Adrenal gland (tissue), 9 donors: ENCODE measurements at regions not wholly inside any gene's neighbourhood (a gene's known extent, or its start where the extent isn't known, plus 50 kb on each side); places are given as distances from the start of the nearest gene placed in this dataset.

Experiments used
- DNase-seq, 7 donors: peaks; one replicate each; pipeline ENCODE4 v3.0.0-alpha.2; 2019 to 2020
- H3K27ac ChIP-seq, 5 donors: fragments of 200-600 bp; sonication (generic) in 4 of 5; 1 replicate in 3 of 5; 2 replicates in 2 of 5; pipeline versions ENCODE4 v1.5.1 to v1.8.0; 2016 to 2020; ENCODE audit warnings: mild to moderate bottlenecking in 1 of 5
- H3K27me3 ChIP-seq: fragments of 200-600 bp; 2 replicates; pipeline ENCODE4 v1.8.0; 2021
- H3K36me3 ChIP-seq, 2 donors: fragments of 200-600 bp; replicated peaks in 1 of 2; 1 replicate in 1 of 2; 2 replicates in 1 of 2; pipeline versions ENCODE4 v1.5.1 to v1.8.0; 2018 to 2022
- H3K4me1 ChIP-seq, 2 donors: fragments of 200-600 bp; replicated peaks in 1 of 2; 1 replicate in 1 of 2; 2 replicates in 1 of 2; pipeline versions ENCODE4 v1.5.1 to v1.8.0; 2018 to 2021
- H3K4me3 ChIP-seq, 4 donors: fragments of 200-600 bp; sonication (generic) in 3 of 4; one replicate each; pipeline ENCODE4 v1.5.1; 2016 to 2018
- H3K9me3 ChIP-seq, 3 donors: fragments of 200-600 bp; sonication (generic) in 1 of 3; replicated peaks in 1 of 3; 1 replicate in 2 of 3; 2 replicates in 1 of 3; pipeline versions ENCODE4 v1.5.1 to v1.8.0; 2016 to 2021
- POLR2A ChIP-seq, 2 donors: fragments of 450-650 bp; IDR thresholded peaks; one replicate each; pipeline ENCODE4 v1.6.1; 2017; ENCODE audit warnings: antibody characterized with exemption in 2 of 2, mild to moderate bottlenecking in 2 of 2, moderate library complexity in 1 of 2
- WGBS, 4 donors: extraction: QIAGEN DNeasy Blood & Tissue Kit in 2 of 4; methylation state at CpG; one replicate each; pipeline versions ENCODE4 v1.1.5 to v1.1.7; 2013 to 2017; 5-methylcytosine and 5-hydroxymethylcytosine counted together
- intact Hi-C, 2 donors: fragments of 100-400 bp; cut with DNase I; formaldehyde crosslinking; loops; one replicate each; pipeline versions ENCODE4 v1.14.1 to v1.15.0; 2022 to 2023
- TF ChIP-seq, protein P1 (sequence below), 6 experiments: fragments of 450-650 bp in 4 of 6; fragments of 200-600 bp in 2 of 6; sonication (generic) in 1 of 6; IDR thresholded peaks; 1 replicate in 5 of 6; 2 replicates in 1 of 6; pipeline versions ENCODE4 v1.5.1 to v1.8.0; 2016 to 2021; ENCODE audit warnings: antibody characterized with exemption in 6 of 6, mild to moderate bottlenecking in 2 of 6, moderate library complexity in 1 of 6
- donor health status: healthy with polysubstance abuse.
- donor health status: Bipolar disorder and iron deficiency.
- donor health status: DM: yes; HTN: yes; CAD: no.
- donor health status: DM: no; HTN: no; CAD: no.
- donor health status: DM: no; HTN: no; CAD: no.

DNA sequence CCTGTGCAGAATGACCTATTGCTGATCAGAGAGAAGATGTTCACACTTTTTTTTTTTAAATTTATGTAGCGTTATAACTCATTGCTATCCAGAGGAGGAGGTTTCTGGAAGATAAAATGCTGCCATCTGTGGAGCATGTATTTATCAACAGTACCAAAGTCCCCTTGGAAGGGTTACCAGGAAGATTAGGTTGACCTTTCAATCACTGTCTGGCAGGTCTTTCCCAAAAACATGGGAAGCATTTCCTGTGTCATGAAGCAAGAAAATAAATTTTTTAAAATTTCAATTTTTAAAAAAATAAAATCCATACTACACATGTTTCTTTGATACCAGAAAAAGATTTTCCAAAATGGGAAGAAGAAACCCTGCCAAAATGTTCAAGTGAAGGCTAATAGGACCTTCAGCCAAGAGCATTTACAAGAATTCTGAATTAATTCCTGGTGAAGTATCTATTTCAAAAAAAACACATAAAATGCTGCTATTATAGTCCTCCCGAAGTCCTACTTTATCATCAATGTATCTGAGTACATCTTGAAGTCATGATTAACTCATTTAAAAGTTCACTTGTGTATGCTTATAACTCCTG lies 143.9 kb upstream of the RND3 start:
- WGBS, 4 donors = 41 to 58% (median 48%) methylated on average over 2 of the region's 2 CpGs
- Histone ChIP-seq H3K9me3 (no peaks in the 10 kb centered on the region), H3K27me3 (no peaks in the 10 kb centered on the region), H3K27ac (peak overlapping the region in 1 of 5 donors; percentile 0), H3K36me3 (no peaks in the 10 kb centered on the region), H3K4me1 (peaks cover 6 to 9% of the 10 kb centered on the region in 2 donors), H3K4me3 (no peak overlapping the region)
- DNase-seq = no peak
- TF ChIP-seq, protein P1, sequence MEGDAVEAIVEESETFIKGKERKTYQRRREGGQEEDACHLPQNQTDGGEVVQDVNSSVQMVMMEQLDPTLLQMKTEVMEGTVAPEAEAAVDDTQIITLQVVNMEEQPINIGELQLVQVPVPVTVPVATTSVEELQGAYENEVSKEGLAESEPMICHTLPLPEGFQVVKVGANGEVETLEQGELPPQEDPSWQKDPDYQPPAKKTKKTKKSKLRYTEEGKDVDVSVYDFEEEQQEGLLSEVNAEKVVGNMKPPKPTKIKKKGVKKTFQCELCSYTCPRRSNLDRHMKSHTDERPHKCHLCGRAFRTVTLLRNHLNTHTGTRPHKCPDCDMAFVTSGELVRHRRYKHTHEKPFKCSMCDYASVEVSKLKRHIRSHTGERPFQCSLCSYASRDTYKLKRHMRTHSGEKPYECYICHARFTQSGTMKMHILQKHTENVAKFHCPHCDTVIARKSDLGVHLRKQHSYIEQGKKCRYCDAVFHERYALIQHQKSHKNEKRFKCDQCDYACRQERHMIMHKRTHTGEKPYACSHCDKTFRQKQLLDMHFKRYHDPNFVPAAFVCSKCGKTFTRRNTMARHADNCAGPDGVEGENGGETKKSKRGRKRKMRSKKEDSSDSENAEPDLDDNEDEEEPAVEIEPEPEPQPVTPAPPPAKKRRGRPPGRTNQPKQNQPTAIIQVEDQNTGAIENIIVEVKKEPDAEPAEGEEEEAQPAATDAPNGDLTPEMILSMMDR (IDR thresholded peaks at IDR 0.05) = no peak
- no peak for TF ChIP-seq POLR2A (IDR thresholded peaks at IDR 0.05)
- intact Hi-C loops = no loop called here

DNA sequence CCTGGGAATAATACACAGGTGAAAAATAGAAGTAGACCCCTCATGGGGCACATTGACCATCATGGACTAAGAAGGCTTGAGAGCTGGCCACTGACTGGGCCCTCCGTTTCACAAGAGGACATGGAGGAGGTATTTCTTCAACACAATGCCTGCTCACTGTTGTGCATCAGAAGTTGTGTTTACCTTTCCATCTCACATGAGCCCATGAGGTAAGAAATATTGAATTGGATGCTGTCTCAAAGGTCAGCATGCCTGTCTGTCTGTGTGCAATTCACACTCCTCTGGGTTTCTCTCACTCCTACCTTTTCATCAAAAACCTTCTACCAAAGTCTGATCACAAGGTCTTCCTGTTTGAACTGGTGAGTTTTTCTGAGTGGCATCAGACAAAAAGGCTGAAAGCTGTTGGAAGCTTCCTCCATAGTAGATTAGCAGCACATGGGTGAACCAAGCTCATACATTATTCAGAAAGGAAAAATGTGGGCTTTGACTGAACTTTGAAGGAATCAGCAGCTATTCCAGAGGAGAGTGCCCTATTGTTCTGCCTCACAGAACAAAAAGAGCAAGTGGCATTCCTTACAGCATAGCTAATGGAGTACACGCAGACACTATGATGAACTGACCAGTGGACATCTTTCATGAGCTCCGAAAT lies 143.2 kb upstream of the RND3 start:
- no peak for DNase-seq
- intact Hi-C loops = no loop called here
- Histone ChIP-seq H3K9me3 (no peaks in the 10 kb centered on the region), H3K4me3 (no peak overlapping the region), H3K27ac (peak overlapping the region in 2 of 5 donors; percentile 0 to 37), H3K4me1 (peaks cover 6 to 9% of the 10 kb centered on the region in 2 donors), H3K36me3 (no peaks in the 10 kb centered on the region), H3K27me3 (no peaks in the 10 kb centered on the region)
- TF ChIP-seq POLR2A (IDR thresholded peaks at IDR 0.05) = no peak
- TF ChIP-seq, protein P1 (IDR thresholded peaks at IDR 0.05) = no peak
- WGBS, 4 donors = 72 to 91% (median 83%) methylated on average over 3 of the region's 3 CpGs

DNA sequence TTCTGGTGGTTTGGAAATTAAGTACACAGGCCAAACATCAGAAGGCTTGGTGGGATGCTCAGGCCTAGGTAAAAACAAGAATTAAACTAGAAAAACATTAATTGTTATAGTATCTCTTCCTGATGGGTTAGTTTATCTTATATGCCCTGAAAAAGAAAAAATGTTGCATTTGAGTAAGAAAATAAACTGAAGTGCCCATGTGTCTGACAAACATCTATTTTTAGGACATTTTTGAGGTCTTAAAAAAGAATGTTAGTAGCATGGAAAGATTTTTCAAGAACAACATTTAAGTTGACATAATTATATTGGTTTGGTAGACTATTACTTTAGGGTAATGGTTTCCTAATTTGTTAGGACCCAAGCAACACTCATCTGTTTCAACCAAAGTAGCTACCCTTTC lies 140.1 kb upstream of the RND3 start:
- Histone ChIP-seq H3K4me3 (no peak overlapping the region), H3K9me3 (no peaks in the 10 kb centered on the region), H3K36me3 (no peaks in the 10 kb centered on the region), H3K4me1 (peaks cover 6 to 9% of the 10 kb centered on the region in 2 donors), H3K27me3 (no peaks in the 10 kb centered on the region), H3K27ac (no peak overlapping the region)
- no peak for DNase-seq
- intact Hi-C loops = no loop called here
- TF ChIP-seq POLR2A (IDR thresholded peaks at IDR 0.05) = no peak
- TF ChIP-seq, protein P1 (IDR thresholded peaks at IDR 0.05) = no peak

- no peak overlapping the region for H3K27ac ChIP-seq
Observed at GRCh38 chr2:150626934-150627411, 139.5 kb upstream of the RND3 start.

More at GRCh38 chr2:150626934-150627411, 139.5 kb upstream of the RND3 start:
- Histone ChIP-seq H3K9me3 (no peaks in the 10 kb centered on the region), H3K27me3 (no peaks in the 10 kb centered on the region), H3K36me3 (no peaks in the 10 kb centered on the region), H3K4me3 (no peak overlapping the region), H3K4me1 (peaks cover 8 to 13% of the 10 kb centered on the region in 2 donors)
- intact Hi-C loops = no loop called here
- no peak for DNase-seq
- no peak for TF ChIP-seq POLR2A (IDR thresholded peaks at IDR 0.05)
- TF ChIP-seq, protein P1 (IDR thresholded peaks at IDR 0.05) = no peak
- 40 to 94% (median 81%) methylated on average over 1 of the region's 1 CpG for WGBS, 4 donors
